PFSK-1 (cell line): ENCODE measurements at regions not wholly inside any gene's neighbourhood (a gene's known extent, or its start where the extent isn't known, plus 50 kb on each side); places are given as distances from the start of the nearest gene placed in this dataset.

ENCODE experiments used
- POLR2AphosphoS5 ChIP-seq: IDR thresholded peaks from 2 replicates; pipeline ENCODE4 v1.6.1; 2012; ENCODE audit warnings: low read depth, mild to moderate bottlenecking, control low read depth, low read length, moderate library complexity
- TF ChIP-seq, protein P1 (sequence below), 2 experiments: IDR thresholded peaks; 2 replicates each; pipeline versions ENCODE4 v1.6.1 to v1.8.0; 2011 to 2012; ENCODE audit warnings: low read depth in 2 of 2, low read length in 2 of 2, control low read depth in 1 of 2, inconsistent platforms in 1 of 2, mild to moderate bottlenecking in 1 of 2, moderate library complexity in 1 of 2; ENCODE audit not compliant: insufficient read depth in 1 of 2

DNA sequence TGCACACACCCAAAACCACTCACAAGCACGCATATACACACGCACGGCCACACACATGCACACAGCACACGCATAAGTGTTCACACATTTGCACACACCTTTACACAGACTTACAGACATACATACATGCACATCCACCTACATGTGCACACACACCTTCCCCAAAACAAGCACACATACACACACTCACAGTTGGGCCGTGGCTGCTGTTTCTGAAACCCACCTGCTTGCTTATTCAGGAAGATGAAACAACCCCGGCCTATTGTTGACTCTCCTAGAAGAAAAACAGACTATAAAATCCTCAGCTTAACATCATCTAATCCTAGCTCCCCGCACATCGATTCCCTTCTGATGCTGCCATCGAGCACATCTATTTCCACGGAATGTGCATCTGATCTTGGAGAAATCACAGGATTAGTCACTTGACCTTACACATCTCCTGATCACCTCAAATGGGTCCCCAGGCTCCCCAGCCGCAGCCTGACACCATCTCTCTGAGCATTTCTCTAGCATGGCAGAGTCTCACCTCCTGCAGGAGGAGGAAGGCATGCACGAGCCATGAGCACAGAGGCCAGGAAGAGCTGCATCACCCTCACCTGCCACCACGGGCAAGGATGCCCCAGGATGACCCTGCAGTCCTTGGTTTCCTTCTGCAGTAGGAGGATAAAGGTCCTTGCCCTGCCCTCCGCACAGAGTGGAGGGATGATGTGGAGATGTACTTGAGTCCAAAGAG lies 105.8 kb upstream of the CDH5 start:
- TF ChIP-seq POLR2AphosphoS5, result no peak
- TF ChIP-seq, protein P1, sequence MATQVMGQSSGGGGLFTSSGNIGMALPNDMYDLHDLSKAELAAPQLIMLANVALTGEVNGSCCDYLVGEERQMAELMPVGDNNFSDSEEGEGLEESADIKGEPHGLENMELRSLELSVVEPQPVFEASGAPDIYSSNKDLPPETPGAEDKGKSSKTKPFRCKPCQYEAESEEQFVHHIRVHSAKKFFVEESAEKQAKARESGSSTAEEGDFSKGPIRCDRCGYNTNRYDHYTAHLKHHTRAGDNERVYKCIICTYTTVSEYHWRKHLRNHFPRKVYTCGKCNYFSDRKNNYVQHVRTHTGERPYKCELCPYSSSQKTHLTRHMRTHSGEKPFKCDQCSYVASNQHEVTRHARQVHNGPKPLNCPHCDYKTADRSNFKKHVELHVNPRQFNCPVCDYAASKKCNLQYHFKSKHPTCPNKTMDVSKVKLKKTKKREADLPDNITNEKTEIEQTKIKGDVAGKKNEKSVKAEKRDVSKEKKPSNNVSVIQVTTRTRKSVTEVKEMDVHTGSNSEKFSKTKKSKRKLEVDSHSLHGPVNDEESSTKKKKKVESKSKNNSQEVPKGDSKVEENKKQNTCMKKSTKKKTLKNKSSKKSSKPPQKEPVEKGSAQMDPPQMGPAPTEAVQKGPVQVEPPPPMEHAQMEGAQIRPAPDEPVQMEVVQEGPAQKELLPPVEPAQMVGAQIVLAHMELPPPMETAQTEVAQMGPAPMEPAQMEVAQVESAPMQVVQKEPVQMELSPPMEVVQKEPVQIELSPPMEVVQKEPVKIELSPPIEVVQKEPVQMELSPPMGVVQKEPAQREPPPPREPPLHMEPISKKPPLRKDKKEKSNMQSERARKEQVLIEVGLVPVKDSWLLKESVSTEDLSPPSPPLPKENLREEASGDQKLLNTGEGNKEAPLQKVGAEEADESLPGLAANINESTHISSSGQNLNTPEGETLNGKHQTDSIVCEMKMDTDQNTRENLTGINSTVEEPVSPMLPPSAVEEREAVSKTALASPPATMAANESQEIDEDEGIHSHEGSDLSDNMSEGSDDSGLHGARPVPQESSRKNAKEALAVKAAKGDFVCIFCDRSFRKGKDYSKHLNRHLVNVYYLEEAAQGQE (IDR thresholded peaks at IDR 0.05; ENCODE audit: insufficient read depth in 1 of 2, low read depth in 2 of 2, low read length in 2 of 2), result no peak
